ENCODE measurements at regions not wholly inside any gene's neighbourhood (a gene's known extent, or its start where the extent isn't known, plus 50 kb on each side); places are given as distances from the start of the nearest gene placed in this dataset.

- in situ Hi-C loops (cut with MboI; ENCODE audit: low pct_unique_long_range_greater_than_20kb, low sequenced_read_pairs, unreplicated experiment): no loop called here
- no peak for DNase-seq (ENCODE audit: low spot score)
- TF ChIP-seq CTCF (IDR thresholded peaks at IDR 0.05; ENCODE audit: extremely low read depth, insufficient read depth, missing control alignments): no peak
These were observed 698.6 kb downstream of the SORCS3 start for GRCh38 chr10:105339669-105340068.

- no peak for TF ChIP-seq CTCF (IDR thresholded peaks at IDR 0.05; ENCODE audit: extremely low read depth, insufficient read depth, missing control alignments)
- no peak for DNase-seq (ENCODE audit: low spot score)
- in situ Hi-C loops (cut with MboI; ENCODE audit: low pct_unique_long_range_greater_than_20kb, low sequenced_read_pairs, unreplicated experiment): no loop called here
These were observed 687.5 kb downstream of the SORCS3 start for GRCh38 chr10:105328503-105329133.

All from GM13977 (cell line).